AG10803 (cell line): ENCODE measurements at regions not wholly inside any gene's neighbourhood (a gene's known extent, or its start where the extent isn't known, plus 50 kb on each side); places are given as distances from the start of the nearest gene placed in this dataset.

ENCODE experiments used
- DNase-seq: peaks from one replicate; pipeline ENCODE4 v3.0.0; 2010; ENCODE audit warnings: low read depth
- H3K4me3 ChIP-seq: 2 replicates; pipeline ENCODE4 v1.5.1; 2011; ENCODE audit warnings: mild to moderate bottlenecking, low read length, control low read depth
- CTCF ChIP-seq: conservative IDR thresholded peaks from 2 replicates; pipeline ENCODE4 v1.5.1; 2011; ENCODE audit warnings: mild to moderate bottlenecking, low read length, control low read depth, inconsistent platforms

GRCh38 chr10:42952349-42952748 is 124.5 kb upstream of the RET start:
- peak; percentile 2 for DNase-seq
- no peak for TF ChIP-seq CTCF
- no peak overlapping the region for H3K4me3 ChIP-seq

- no peak for TF ChIP-seq CTCF
- H3K4me3 ChIP-seq, result no peak overlapping the region
- DNase-seq, result no peak
Observed at GRCh38 chr10:42952931-42953683, 123.8 kb upstream of the RET start.

- H3K4me3 ChIP-seq, result no peak overlapping the region
- no peak for TF ChIP-seq CTCF
- no peak for DNase-seq
Observed at GRCh38 chr10:42953684-42954674, 122.9 kb upstream of the RET start.

GRCh38 chr10:42954766-42955492 is 121.9 kb upstream of the RET start:
- DNase-seq, result no peak
- no peak for TF ChIP-seq CTCF
- no peak overlapping the region for H3K4me3 ChIP-seq

GRCh38 chr10:42955493-42955889 is 121.4 kb upstream of the RET start:
- H3K4me3 ChIP-seq, result no peak overlapping the region
- DNase-seq, result no peak
- no peak for TF ChIP-seq CTCF

- H3K4me3 ChIP-seq, result no peak overlapping the region
- no peak for TF ChIP-seq CTCF
- DNase-seq, result no peak
Observed at GRCh38 chr10:42956045-42956444, 120.8 kb upstream of the RET start.
